Endothelial cell of umbilical vein (primary cell): ENCODE measurements at regions not wholly inside any gene's neighbourhood (a gene's known extent, or its start where the extent isn't known, plus 50 kb on each side); places are given as distances from the start of the nearest gene placed in this dataset.

Source experiments
- BruUV-seq: library from RNA; stranded (reverse); fragments of 400-500 nt; replicated peaks from 2 replicates; lab custom pipeline; 2021; lab: Mats Ljungman, UMichigan
- CTCF ChIA-PET: fragments of 300-600, 350-600 bp; sonication (Branson Sonifier 250); formaldehyde crosslinking; loops from one replicate; lab custom pipeline; 2021; ENCODE audit warnings: antibody characterized with exemption, inconsistent platforms; lab: Charles Lee
- POLR2A ChIA-PET: fragments of 300-600, 350-600 bp; sonication (Branson Sonifier 250); formaldehyde crosslinking; loops from one replicate; lab custom pipeline; 2021; ENCODE audit warnings: antibody characterized with exemption, inconsistent platforms; lab: Charles Lee
- DNase-seq: peaks from one replicate; pipeline ENCODE4 v3.0.0-alpha.2; 2011; ENCODE audit warnings: low read depth, low spot score
- FAIRE-seq: peaks from 2 replicates; lab custom pipeline; 2011; peaks lifted over from hg19 to GRCh38; lab: Jason Lieb, UNC
- H2AFZ ChIP-seq: 2 replicates; pipeline ENCODE4 v1.6.0; 2012; ENCODE audit warnings: low read depth, low read length, control low read depth, inconsistent platforms
- H3K27ac ChIP-seq: 2 replicates; pipeline ENCODE4 v1.5.1; 2011; ENCODE audit warnings: low read depth, mild to moderate bottlenecking, control low read depth, low read length, moderate library complexity; ENCODE audit not compliant: insufficient read depth
- H3K27me3 ChIP-seq, 2 experiments: 2 replicates each; pipeline versions ENCODE4 v1.6.0 to v1.6.1; 2011; ENCODE audit warnings: low read length in 2 of 2, mixed read lengths in 1 of 2; ENCODE audit not compliant: control insufficient read depth in 2 of 2, insufficient read depth in 2 of 2
- H3K36me3 ChIP-seq, 2 experiments: 2 replicates in 1 of 2; 3 replicates in 1 of 2; pipeline ENCODE4 v1.5.1; 2011; ENCODE audit warnings: low read length in 2 of 2, mild to moderate bottlenecking in 1 of 2, moderate library complexity in 1 of 2; ENCODE audit not compliant: control insufficient read depth in 2 of 2, insufficient read depth in 2 of 2; ENCODE audit errors: extremely low read depth in 1 of 2
- H3K4me1 ChIP-seq: 3 replicates; pipeline ENCODE4 v1.5.1; 2011; ENCODE audit warnings: mild to moderate bottlenecking, low read length; ENCODE audit not compliant: control insufficient read depth, insufficient read depth; ENCODE audit errors: extremely low read depth
- H3K4me2 ChIP-seq: 2 replicates; pipeline ENCODE4 v1.6.1; 2011; ENCODE audit warnings: low read length, control low read depth, mixed read lengths; ENCODE audit not compliant: insufficient read depth
- H3K4me3 ChIP-seq, 3 experiments: fragments of 200-600 bp in 1 of 3; sonication (generic), shearing (Covaris generic) in 1 of 3; replicated peaks in 1 of 3; 2 replicates each; pipeline ENCODE4 v1.5.1; 2011 to 2016; ENCODE audit warnings: control low read depth in 3 of 3, low read length in 3 of 3, mild to moderate bottlenecking in 2 of 3, inconsistent platforms in 1 of 3, low read depth in 1 of 3, moderate library complexity in 1 of 3; ENCODE audit not compliant: insufficient read depth in 1 of 3
- H3K79me2 ChIP-seq: 2 replicates; pipeline ENCODE4 v1.6.0; 2012; ENCODE audit warnings: low read length, inconsistent platforms; ENCODE audit not compliant: control insufficient read depth, insufficient read depth
- H3K9ac ChIP-seq: replicated peaks from 2 replicates; pipeline ENCODE3; 2011; ENCODE audit warnings: low read length, control low read depth; ENCODE audit not compliant: insufficient read depth; ENCODE audit errors: extremely low read depth
- H3K9me1 ChIP-seq: replicated peaks from 3 replicates; pipeline ENCODE4 v1.6.0; 2011; ENCODE audit warnings: mild to moderate bottlenecking, low read length; ENCODE audit not compliant: control insufficient read depth, insufficient read depth; ENCODE audit errors: extremely low read depth
- H3K9me3 ChIP-seq: replicated peaks from 2 replicates; pipeline ENCODE4 v1.5.1; 2012; ENCODE audit warnings: low read length, inconsistent platforms; ENCODE audit not compliant: control insufficient read depth, insufficient read depth
- H4K20me1 ChIP-seq: replicated peaks from 2 replicates; pipeline ENCODE3; 2011; ENCODE audit warnings: mild to moderate bottlenecking, low read length; ENCODE audit not compliant: control insufficient read depth, insufficient read depth; ENCODE audit errors: extremely low read depth
- CTCF ChIP-seq, 2 donors: IDR thresholded peaks; 1 replicate in 1 of 2; 2 replicates in 1 of 2; pipeline ENCODE4 v1.5.1; 2011; ENCODE audit warnings: low read length in 2 of 2, mild to moderate bottlenecking in 2 of 2, moderate library complexity in 2 of 2, control low read depth in 1 of 2, inconsistent platforms in 1 of 2, low read depth in 1 of 2; ENCODE audit not compliant: insufficient read depth in 1 of 2; ENCODE audit errors: extremely low read depth in 1 of 2
- EZH2 ChIP-seq: IDR thresholded peaks from 2 replicates; pipeline ENCODE4 v1.6.1; 2012; ENCODE audit warnings: borderline replicate concordance, low read depth, mild to moderate bottlenecking, moderate library complexity, low read length, inconsistent platforms; ENCODE audit not compliant: severe bottlenecking
- FOS ChIP-seq: IDR thresholded peaks from 2 replicates; pipeline ENCODE4 v1.6.1; 2011; ENCODE audit warnings: mild to moderate bottlenecking, low read length, moderate library complexity, borderline replicate concordance; ENCODE audit not compliant: insufficient read depth
- GATA2 ChIP-seq: IDR thresholded peaks from 2 replicates; pipeline ENCODE4 v1.7.0; 2011; ENCODE audit warnings: low read depth, mild to moderate bottlenecking, moderate library complexity, mixed read lengths, low read length; ENCODE audit not compliant: insufficient read length, insufficient read depth
- JUN ChIP-seq: IDR thresholded peaks from 2 replicates; pipeline ENCODE4 v1.6.1; 2011; ENCODE audit warnings: borderline replicate concordance, low read depth; ENCODE audit not compliant: insufficient read length, insufficient read depth
- MAX ChIP-seq: IDR thresholded peaks from 2 replicates; pipeline ENCODE4 v1.6.1; 2011; ENCODE audit not compliant: insufficient read depth, insufficient read length
- MYC ChIP-seq: IDR thresholded peaks from one replicate; pipeline ENCODE4 v1.6.1; 2011; ENCODE audit warnings: mild to moderate bottlenecking, low read depth, low read length
- POLR2A ChIP-seq: IDR thresholded peaks from 2 replicates; pipeline ENCODE4 v1.6.1; 2012; ENCODE audit warnings: low read depth, mild to moderate bottlenecking, control low read depth, low read length
- POLR2AphosphoS5 ChIP-seq: IDR thresholded peaks from 2 replicates; pipeline ENCODE4 v1.6.1; 2012; ENCODE audit warnings: low read depth, mild to moderate bottlenecking, control low read depth, low read length, moderate library complexity; ENCODE audit not compliant: insufficient read depth
- dilution Hi-C: fragments of 300-500 bp; cut with MboI; formaldehyde crosslinking; loops from one replicate; pipeline ENCODE4 v1.15.0; 2019; ENCODE audit warnings: low sequenced_read_pairs; ENCODE audit not compliant: extremely low pct_ligation_motif_present
- intact Hi-C: fragments of 100-400 bp; cut with micrococcal nuclease; formaldehyde crosslinking; loops from one replicate; pipeline ENCODE4 v1.10.0; 2022

- Histone ChIP-seq H3K9me3 (no peaks in the 10 kb centered on the region), H3K27me3 (no peaks in the 10 kb centered on the region), H4K20me1 (no peaks in the 10 kb centered on the region), H3K79me2 (no peaks in the 10 kb centered on the region), H3K4me2 (no peak overlapping the region), H3K36me3 (no peaks in the 10 kb centered on the region), H3K4me3 (no peak overlapping the region), H3K9me1 (no peaks in the 10 kb centered on the region), H3K4me1 (no peaks in the 10 kb centered on the region), H3K9ac (no peak overlapping the region), H2AFZ (no peak overlapping the region), H3K27ac (no peak overlapping the region)
- DNase-seq (no peak), FAIRE-seq (no peak)
- CTCF ChIA-PET, result interaction anchor here (1.1 to 9.2 kb wide), 13 partner anchors 9 to 352 kb away, joined by 3 to 299 read pairs (median 9); no protein-coding TSS in a partner anchor
- POLR2A ChIA-PET, result no interaction called here
- intact Hi-C loops (loop anchor here (5.0 kb wide), 2 partner anchors 72 to 733 kb away; no protein-coding TSS in a partner anchor), dilution Hi-C loops (no loop called here)
- no TSS peak for BruUV-seq
- TF ChIP-seq POLR2AphosphoS5 (no peak), CTCF (IDR thresholded peaks at IDR 0.05; ENCODE audit: extremely low read depth in 1 of 2, insufficient read depth in 1 of 2, low read depth in 1 of 2, low read length in 2 of 2) (no peak), POLR2A (no peak), MAX (no peak), EZH2 (no peak), JUN (no peak), FOS (no peak), MYC (no peak), GATA2 (no peak)
Observed at GRCh38 chr1:224850446-224850845, 79.0 kb upstream of the DNAH14 start.
